IMR-90 (cell line): ENCODE measurements at regions not wholly inside any gene's neighbourhood (a gene's known extent, or its start where the extent isn't known, plus 50 kb on each side); places are given as distances from the start of the nearest gene placed in this dataset.
A peak's percentile ranks its signal among the peaks of the same experiment; 100 is the strongest.

Source experiments
- CEBPB ChIP-seq: IDR thresholded peaks from 2 replicates; pipeline ENCODE4 v1.6.1; 2012; ENCODE audit warnings: low read depth, low read length, improper control_type of control experiment
- CHD1 ChIP-seq: IDR thresholded peaks from 2 replicates; pipeline ENCODE4 v1.6.1; 2012; ENCODE audit warnings: low read depth, low read length, improper control_type of control experiment
- CTCF ChIP-seq: conservative IDR thresholded peaks from 2 replicates; pipeline ENCODE4 v1.5.1; 2012; ENCODE audit warnings: mild to moderate bottlenecking, low read depth, low read length, improper control_type of control experiment
- ELK1 ChIP-seq: fragments of 150-350 bp; IDR thresholded peaks from 2 replicates; pipeline ENCODE4 v1.6.1; 2016; ENCODE audit warnings: low read depth, mild to moderate bottlenecking, low read length, moderate library complexity, borderline replicate concordance
- FOS ChIP-seq: fragments of 150-350 bp; IDR thresholded peaks from 2 replicates; pipeline ENCODE4 v1.6.1; 2016; ENCODE audit warnings: low read depth, low read length
- MAFK ChIP-seq: IDR thresholded peaks from 2 replicates; pipeline ENCODE4 v1.6.1; 2012; ENCODE audit warnings: low read depth, low read length, improper control_type of control experiment
- MAZ ChIP-seq: IDR thresholded peaks from 2 replicates; pipeline ENCODE4 v1.6.1; 2012; ENCODE audit warnings: low read depth, mild to moderate bottlenecking, low read length, improper control_type of control experiment, moderate library complexity, borderline replicate concordance
- MXI1 ChIP-seq: IDR thresholded peaks from 2 replicates; pipeline ENCODE4 v1.6.1; 2012; ENCODE audit warnings: low read depth, mild to moderate bottlenecking, low read length, moderate library complexity, borderline replicate concordance
- NFE2L2 ChIP-seq: fragments of 150-350 bp; IDR thresholded peaks from 2 replicates; pipeline ENCODE4 v1.6.1; 2016; ENCODE audit warnings: low read depth, mild to moderate bottlenecking, low read length
- POLR2A ChIP-seq: IDR thresholded peaks from 2 replicates; pipeline ENCODE4 v1.6.1; 2012; ENCODE audit warnings: mild to moderate bottlenecking, low read depth, low read length
- RAD21 ChIP-seq: IDR thresholded peaks from 2 replicates; pipeline ENCODE4 v1.6.1; 2012; ENCODE audit warnings: low read length, improper control_type of control experiment
- RCOR1 ChIP-seq: IDR thresholded peaks from 2 replicates; pipeline ENCODE4 v1.6.1; 2012; ENCODE audit warnings: mild to moderate bottlenecking, low read length, improper control_type of control experiment; ENCODE audit not compliant: insufficient replicate concordance
- RFX5 ChIP-seq: IDR thresholded peaks from 2 replicates; pipeline ENCODE4 v1.8.0; 2012; ENCODE audit warnings: low read depth, mild to moderate bottlenecking, low read length, moderate library complexity
- USF2 ChIP-seq: fragments of 150-350 bp; IDR thresholded peaks from 2 replicates; pipeline ENCODE4 v1.6.1; 2017; ENCODE audit warnings: mild to moderate bottlenecking, antibody characterized with exemption, low read length, low read depth

- TF ChIP-seq CTCF (peak; percentile 48), POLR2A (no peak), CHD1 (no peak), FOS (no peak), MAZ (no peak), CEBPB (no peak), RCOR1 (no peak), RFX5 (no peak), RAD21 (peak; percentile 46), USF2 (no peak), ELK1 (no peak), MXI1 (no peak), MAFK (no peak), NFE2L2 (no peak)
These were observed 80.7 kb downstream of the GCC1 start for GRCh38 chr7:127504715-127505114.
